Stimulated activated CD4-positive, alpha-beta T cell treated with anti-CD3 and anti-CD28 coated beads, TNF-alpha, amount 100 ng/mL, for 48 hours (primary cell): ENCODE measurements at regions not wholly inside any gene's neighbourhood (a gene's known extent, or its start where the extent isn't known, plus 50 kb on each side); places are given as distances from the start of the nearest gene placed in this dataset.

Experiments used
- DNase-seq, 3 donors: peaks; one replicate each; pipeline ENCODE4 v3.0.0-alpha.2; 2020; ENCODE audit warnings: low read depth in 3 of 3

GRCh38 chr5:71945436-71945835 is 161.8 kb upstream of the MAP1B start:
- DNase-seq, result no peak

GRCh38 chr5:71946343-71947030 is 160.8 kb upstream of the MAP1B start:
- no peak for DNase-seq

- DNase-seq, result no peak
Observed at GRCh38 chr5:71948206-71948605, 159.1 kb upstream of the MAP1B start.

GRCh38 chr5:71949772-71950171 is 157.5 kb upstream of the MAP1B start:
- no peak for DNase-seq

- DNase-seq, result no peak
Observed at GRCh38 chr5:71953866-71954265, 153.4 kb upstream of the MAP1B start.

GRCh38 chr5:71954329-71954728 is 152.9 kb upstream of the MAP1B start:
- DNase-seq, result no peak

GRCh38 chr5:71955723-71956122 is 151.6 kb upstream of the MAP1B start:
- no peak for DNase-seq

- no peak for DNase-seq
Observed at GRCh38 chr5:71957292-71957898, 149.9 kb upstream of the MAP1B start.

GRCh38 chr5:71960195-71960594 is 147.1 kb upstream of the MAP1B start:
- DNase-seq, result no peak

GRCh38 chr5:71961786-71962185 is 145.5 kb upstream of the MAP1B start:
- no peak for DNase-seq

- DNase-seq, result no peak
Observed at GRCh38 chr5:71969460-71969859, 137.8 kb upstream of the MAP1B start.

- no peak for DNase-seq
Observed at GRCh38 chr5:71971862-71972261, 135.4 kb upstream of the MAP1B start.

GRCh38 chr5:71972777-71973473 is 134.3 kb upstream of the MAP1B start:
- no peak for DNase-seq

GRCh38 chr5:71973563-71973962 is 133.7 kb upstream of the MAP1B start:
- no peak for DNase-seq

- DNase-seq, result no peak
Observed at GRCh38 chr5:71974165-71974564, 133.1 kb upstream of the MAP1B start.

- DNase-seq, result no peak
Observed at GRCh38 chr5:71974622-71975021, 132.7 kb upstream of the MAP1B start.

GRCh38 chr5:71976449-71976848 is 130.8 kb upstream of the MAP1B start:
- DNase-seq, result no peak

GRCh38 chr5:71977311-71977710 is 130.0 kb upstream of the MAP1B start:
- no peak for DNase-seq

- no peak for DNase-seq
Observed at GRCh38 chr5:71978216-71978615, 129.1 kb upstream of the MAP1B start.

GRCh38 chr5:71982717-71983395 is 124.4 kb upstream of the MAP1B start:
- no peak for DNase-seq

- no peak for DNase-seq
Observed at GRCh38 chr5:71986101-71986500, 121.2 kb upstream of the MAP1B start.

GRCh38 chr5:71988808-71989207 is 118.5 kb upstream of the MAP1B start:
- no peak for DNase-seq

- DNase-seq, result no peak
Observed at GRCh38 chr5:71993600-71993999, 113.7 kb upstream of the MAP1B start.
